ENCODE measurements at regions not wholly inside any gene's neighbourhood (a gene's known extent, or its start where the extent isn't known, plus 50 kb on each side); places are given as distances from the start of the nearest gene placed in this dataset.
"Not testable (repeated sequence)": the region's sequence is repeated elsewhere in the genome, so short reads cannot be mapped to it uniquely, and the experiment has no call there.

DNA sequence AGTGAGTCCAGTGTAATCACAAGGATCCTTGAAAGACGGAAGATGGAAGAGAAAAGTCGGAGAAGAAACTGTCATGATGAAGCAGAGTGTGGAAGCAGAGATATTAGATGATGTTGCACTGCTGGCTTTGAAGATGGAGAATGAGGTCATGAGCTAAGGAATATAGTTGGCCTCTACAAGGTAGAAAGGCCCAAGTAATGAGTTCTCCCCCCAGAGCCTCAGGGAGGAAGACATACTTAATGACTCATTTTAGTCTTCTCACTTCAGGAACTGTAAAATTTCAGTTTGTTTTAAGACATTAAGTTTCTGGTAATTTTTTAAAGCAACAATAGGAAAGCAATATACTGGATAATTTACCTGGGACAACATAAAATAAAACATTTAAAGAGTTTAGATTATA lies 1331.5 kb upstream of the PCDH20 start:
- Histone ChIP-seq H4K20me1 (ENCODE audit: insufficient read depth, low read length) (no peaks in the 10 kb centered on the region), H3K4me1 (ENCODE audit: insufficient read depth, low read length) (no peaks in the 10 kb centered on the region), H2AFZ (ENCODE audit: low read length) (no peak overlapping the region), H3K36me3 (ENCODE audit: insufficient read depth, low read length) (no peaks in the 10 kb centered on the region), H3K27ac (ENCODE audit: low read depth, low read length) (no peak overlapping the region), H3K27me3 (ENCODE audit: insufficient read depth, low read length) (no peaks in the 10 kb centered on the region), H3K9me3 (ENCODE audit: low read depth, low read length) (peaks cover 3% of the 10 kb centered on the region), H3K4me3 (ENCODE audit: insufficient read depth, low read length) (no peak overlapping the region), H3K4me2 (ENCODE audit: insufficient read depth, low read length) (no peak overlapping the region), H3K79me2 (ENCODE audit: insufficient read depth, low read length) (no peaks in the 10 kb centered on the region)
- no peak for DNase-seq (ENCODE audit: insufficient read length, low spot score, missing footprints)
- TF ChIP-seq, protein P1, sequence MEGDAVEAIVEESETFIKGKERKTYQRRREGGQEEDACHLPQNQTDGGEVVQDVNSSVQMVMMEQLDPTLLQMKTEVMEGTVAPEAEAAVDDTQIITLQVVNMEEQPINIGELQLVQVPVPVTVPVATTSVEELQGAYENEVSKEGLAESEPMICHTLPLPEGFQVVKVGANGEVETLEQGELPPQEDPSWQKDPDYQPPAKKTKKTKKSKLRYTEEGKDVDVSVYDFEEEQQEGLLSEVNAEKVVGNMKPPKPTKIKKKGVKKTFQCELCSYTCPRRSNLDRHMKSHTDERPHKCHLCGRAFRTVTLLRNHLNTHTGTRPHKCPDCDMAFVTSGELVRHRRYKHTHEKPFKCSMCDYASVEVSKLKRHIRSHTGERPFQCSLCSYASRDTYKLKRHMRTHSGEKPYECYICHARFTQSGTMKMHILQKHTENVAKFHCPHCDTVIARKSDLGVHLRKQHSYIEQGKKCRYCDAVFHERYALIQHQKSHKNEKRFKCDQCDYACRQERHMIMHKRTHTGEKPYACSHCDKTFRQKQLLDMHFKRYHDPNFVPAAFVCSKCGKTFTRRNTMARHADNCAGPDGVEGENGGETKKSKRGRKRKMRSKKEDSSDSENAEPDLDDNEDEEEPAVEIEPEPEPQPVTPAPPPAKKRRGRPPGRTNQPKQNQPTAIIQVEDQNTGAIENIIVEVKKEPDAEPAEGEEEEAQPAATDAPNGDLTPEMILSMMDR (IDR thresholded peaks at IDR 0.05; ENCODE audit: extremely low read depth, low read depth, low read length), result no peak

DNA sequence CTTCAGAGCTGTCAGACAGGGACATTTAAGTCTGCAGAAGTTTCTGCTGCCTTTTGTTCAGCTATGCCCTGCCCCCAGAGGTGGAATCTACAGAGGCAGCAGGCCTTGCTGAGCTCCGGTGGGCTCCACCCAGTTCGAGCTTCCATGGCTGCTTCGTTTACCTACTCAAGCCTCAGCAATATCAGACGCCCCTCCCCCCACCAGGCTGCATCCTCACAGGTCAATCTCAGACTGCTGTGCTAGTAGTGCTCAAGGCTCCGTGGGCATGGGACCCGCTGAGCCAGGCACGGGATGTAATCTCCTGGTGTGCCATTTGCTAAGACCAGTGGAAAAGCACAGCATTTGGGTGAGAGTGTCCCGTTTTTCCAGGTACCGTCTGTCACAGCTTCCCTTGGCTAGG lies 1314.1 kb upstream of the PCDH20 start:
- not testable (repeated sequence) for H3K27me3 ChIP-seq (ENCODE audit: insufficient read depth, low read length); H3K4me1 ChIP-seq (ENCODE audit: insufficient read depth, low read length); H3K27ac ChIP-seq (ENCODE audit: low read depth, low read length); H3K9me3 ChIP-seq (ENCODE audit: low read depth, low read length); H2AFZ ChIP-seq (ENCODE audit: low read length); H3K36me3 ChIP-seq (ENCODE audit: insufficient read depth, low read length); H3K4me3 ChIP-seq (ENCODE audit: insufficient read depth, low read length); H3K79me2 ChIP-seq (ENCODE audit: insufficient read depth, low read length); H3K4me2 ChIP-seq (ENCODE audit: insufficient read depth, low read length); H4K20me1 ChIP-seq (ENCODE audit: insufficient read depth, low read length); DNase-seq (ENCODE audit: insufficient read length, low spot score, missing footprints)

DNA sequence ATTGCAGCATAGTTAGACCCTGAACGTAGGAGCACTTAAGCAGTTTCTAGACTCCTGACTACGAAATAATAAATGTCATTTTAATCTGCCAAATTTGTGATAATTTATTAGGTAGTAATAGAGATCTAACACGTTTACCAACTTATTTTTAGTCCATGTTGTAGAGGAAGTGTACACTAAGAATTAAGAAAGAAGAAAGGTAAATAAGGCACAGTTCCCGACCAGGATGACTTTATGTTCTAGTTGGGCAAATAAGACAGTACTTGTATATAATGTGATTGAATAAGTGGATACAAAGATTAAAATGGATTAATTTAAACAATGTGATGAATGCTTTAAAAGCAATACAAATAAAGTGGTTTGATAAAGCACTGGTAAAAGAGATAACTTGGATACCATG lies 1306.2 kb upstream of the PCDH20 start:
- H2AFZ ChIP-seq (ENCODE audit: low read length), result no peak overlapping the region
- H3K36me3 ChIP-seq (ENCODE audit: insufficient read depth, low read length), result no peaks in the 10 kb centered on the region
- no peak overlapping the region for H3K4me3 ChIP-seq (ENCODE audit: insufficient read depth, low read length)
- H3K9me3 ChIP-seq (ENCODE audit: low read depth, low read length), result no peaks in the 10 kb centered on the region
- no peak for DNase-seq (ENCODE audit: insufficient read length, low spot score, missing footprints)
- H3K27ac ChIP-seq (ENCODE audit: low read depth, low read length), result no peak overlapping the region
- H4K20me1 ChIP-seq (ENCODE audit: insufficient read depth, low read length), result no peaks in the 10 kb centered on the region
- H3K4me2 ChIP-seq (ENCODE audit: insufficient read depth, low read length), result no peak overlapping the region
- H3K27me3 ChIP-seq (ENCODE audit: insufficient read depth, low read length), result no peaks in the 10 kb centered on the region
- no peaks in the 10 kb centered on the region for H3K79me2 ChIP-seq (ENCODE audit: insufficient read depth, low read length)
- no peaks in the 10 kb centered on the region for H3K4me1 ChIP-seq (ENCODE audit: insufficient read depth, low read length)
- TF ChIP-seq, protein P1 (IDR thresholded peaks at IDR 0.05; ENCODE audit: extremely low read depth, low read depth, low read length), result no peak

DNA sequence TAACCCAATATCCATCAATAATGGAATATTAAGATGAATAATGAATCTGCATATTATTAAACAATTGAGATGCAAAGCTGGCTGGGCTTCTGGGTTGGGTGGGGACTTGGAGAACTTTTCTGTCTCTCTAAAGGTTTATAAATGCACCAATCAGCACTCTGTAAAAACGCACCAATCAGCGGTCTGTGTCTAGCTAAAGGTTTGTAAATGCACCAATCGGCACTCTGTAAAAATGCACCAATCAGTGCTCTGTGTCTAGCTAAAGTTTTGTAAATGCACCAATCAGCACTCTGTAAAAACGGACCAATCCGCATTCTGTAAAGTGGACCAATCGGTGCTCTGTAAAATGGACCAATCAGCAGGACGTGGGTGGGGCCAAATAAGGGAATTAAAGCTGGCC lies 1296.3 kb upstream of the PCDH20 start:
- not testable (repeated sequence) for H3K4me1 ChIP-seq (ENCODE audit: insufficient read depth, low read length); H3K9me3 ChIP-seq (ENCODE audit: low read depth, low read length); H3K79me2 ChIP-seq (ENCODE audit: insufficient read depth, low read length); H3K27ac ChIP-seq (ENCODE audit: low read depth, low read length); H3K4me3 ChIP-seq (ENCODE audit: insufficient read depth, low read length); H2AFZ ChIP-seq (ENCODE audit: low read length); H3K36me3 ChIP-seq (ENCODE audit: insufficient read depth, low read length); H3K4me2 ChIP-seq (ENCODE audit: insufficient read depth, low read length); H4K20me1 ChIP-seq (ENCODE audit: insufficient read depth, low read length); H3K27me3 ChIP-seq (ENCODE audit: insufficient read depth, low read length)
- DNase-seq (ENCODE audit: insufficient read length, low spot score, missing footprints), result peak; percentile 0

DNA sequence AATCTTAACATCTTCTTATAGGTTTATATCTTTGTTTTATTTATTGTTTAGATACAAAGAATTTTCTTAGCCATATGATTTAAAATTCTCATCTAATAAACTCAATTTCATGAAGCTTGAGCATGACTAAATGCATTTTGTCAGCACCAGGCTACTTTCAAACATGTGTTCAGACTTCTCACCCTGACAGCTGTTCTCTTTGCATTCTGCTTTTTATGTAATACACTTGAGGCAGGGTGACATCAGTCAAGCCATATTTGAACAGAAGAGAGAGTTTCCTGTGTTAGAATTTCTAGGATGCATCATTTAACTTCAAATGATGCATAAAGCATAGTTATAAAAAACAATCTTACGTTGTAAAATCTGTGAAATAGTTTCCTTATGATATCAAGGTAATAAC lies 1295.1 kb upstream of the PCDH20 start:
- Histone ChIP-seq H3K36me3 (ENCODE audit: insufficient read depth, low read length) (no peaks in the 10 kb centered on the region), H4K20me1 (ENCODE audit: insufficient read depth, low read length) (no peaks in the 10 kb centered on the region), H3K9me3 (ENCODE audit: low read depth, low read length) (no peaks in the 10 kb centered on the region), H3K79me2 (ENCODE audit: insufficient read depth, low read length) (no peaks in the 10 kb centered on the region), H3K4me3 (ENCODE audit: insufficient read depth, low read length) (no peak overlapping the region), H3K27me3 (ENCODE audit: insufficient read depth, low read length) (no peaks in the 10 kb centered on the region), H3K4me2 (ENCODE audit: insufficient read depth, low read length) (no peak overlapping the region), H3K27ac (ENCODE audit: low read depth, low read length) (no peak overlapping the region), H2AFZ (ENCODE audit: low read length) (no peak overlapping the region), H3K4me1 (ENCODE audit: insufficient read depth, low read length) (no peaks in the 10 kb centered on the region)
- peak; percentile 15 for DNase-seq (ENCODE audit: insufficient read length, low spot score, missing footprints)
- TF ChIP-seq, protein P1 (IDR thresholded peaks at IDR 0.05; ENCODE audit: extremely low read depth, low read depth, low read length), result no peak

All from osteoblast (primary cell).